CD14-positive monocyte (primary cell): ENCODE measurements at regions not wholly inside any gene's neighbourhood (a gene's known extent, or its start where the extent isn't known, plus 50 kb on each side); places are given as distances from the start of the nearest gene placed in this dataset.
"Not testable (repeated sequence)": the region's sequence is repeated elsewhere in the genome, so short reads cannot be mapped to it uniquely, and the experiment has no call there.

Experiments used
- DNase-seq, 3 donors: peaks; one replicate each; pipeline ENCODE4 v3.0.0-alpha.2; 2011 to 2022
- H2AFZ ChIP-seq: 2 replicates; pipeline ENCODE4 v1.6.0; 2012; ENCODE audit warnings: mild to moderate bottlenecking, low read depth, low read length, inconsistent platforms; ENCODE audit not compliant: insufficient read depth, poor library complexity, severe bottlenecking
- H3K27ac ChIP-seq, 2 donors: 1 replicate in 1 of 2; 2 replicates in 1 of 2; pipeline ENCODE4 v1.5.1; 2012 to 2013; ENCODE audit warnings: low read length in 2 of 2, control low read depth in 1 of 2, inconsistent platforms in 1 of 2, low read depth in 1 of 2, mild to moderate bottlenecking in 1 of 2
- H3K27me3 ChIP-seq, 2 donors: one replicate each; pipeline versions ENCODE4 v1.6.0 to v1.6.1; 2011 to 2013; ENCODE audit warnings: low read length in 2 of 2; ENCODE audit not compliant: control insufficient read depth in 2 of 2, insufficient read depth in 2 of 2
- H3K36me3 ChIP-seq, 2 donors: replicated peaks in 1 of 2; 1 replicate in 1 of 2; 2 replicates in 1 of 2; pipeline versions ENCODE4 v1.5.1 to v1.6.1; 2012 to 2013; ENCODE audit warnings: low read length in 2 of 2, control low read depth in 1 of 2, inconsistent platforms in 1 of 2, mild to moderate bottlenecking in 1 of 2; ENCODE audit not compliant: insufficient read depth in 2 of 2, control insufficient read depth in 1 of 2
- H3K4me1 ChIP-seq, 2 donors: 1 replicate in 1 of 2; 2 replicates in 1 of 2; pipeline versions ENCODE4 v1.5.1 to v1.6.1; 2012 to 2013; ENCODE audit warnings: low read length in 2 of 2, control low read depth in 1 of 2, inconsistent platforms in 1 of 2, mild to moderate bottlenecking in 1 of 2, moderate library complexity in 1 of 2; ENCODE audit not compliant: insufficient read depth in 2 of 2, control insufficient read depth in 1 of 2
- H3K4me2 ChIP-seq: replicated peaks from 2 replicates; pipeline ENCODE3; 2012; ENCODE audit warnings: low read length, moderate library complexity, mild to moderate bottlenecking; ENCODE audit not compliant: poor library complexity, severe bottlenecking; ENCODE audit errors: extremely low read depth
- H3K4me3 ChIP-seq, 3 experiments: fragments of 200-600 bp in 1 of 3; sonication (generic) in 1 of 3; replicated peaks in 1 of 3; 1 replicate in 2 of 3; 2 replicates in 1 of 3; pipeline ENCODE4 v1.5.1; 2011 to 2013; ENCODE audit warnings: low read length in 3 of 3, mild to moderate bottlenecking in 3 of 3, control low read depth in 2 of 3, low read depth in 2 of 3, inconsistent platforms in 1 of 3, moderate library complexity in 1 of 3
- H3K79me2 ChIP-seq: 2 replicates; pipeline ENCODE4 v1.6.0; 2012; ENCODE audit warnings: mild to moderate bottlenecking, control low read depth, inconsistent platforms, low read length, moderate library complexity; ENCODE audit not compliant: insufficient read depth
- H3K9ac ChIP-seq: 2 replicates; pipeline ENCODE4 v1.6.0; 2017; ENCODE audit warnings: low read length, mild to moderate bottlenecking; ENCODE audit not compliant: insufficient read depth, poor library complexity, severe bottlenecking
- H3K9me3 ChIP-seq, 2 donors: replicated peaks in 1 of 2; 1 replicate in 1 of 2; 2 replicates in 1 of 2; pipeline versions ENCODE4 v1.5.1 to v1.6.1; 2012 to 2013; ENCODE audit warnings: low read length in 2 of 2, control low read depth in 1 of 2; ENCODE audit not compliant: control insufficient read depth in 1 of 2, insufficient read depth in 1 of 2
- H4K20me1 ChIP-seq: 2 replicates; pipeline ENCODE4 v1.6.0; 2012; ENCODE audit warnings: mild to moderate bottlenecking, low read length, control low read depth, moderate library complexity; ENCODE audit not compliant: insufficient read depth
- H3K27ac Mint-ChIP-seq, 7 donors: one replicate each; pipeline ENCODE4 v1.8.0; 2020; ENCODE audit warnings: mild to moderate bottlenecking in 7 of 7, mixed read lengths in 7 of 7, moderate library complexity in 6 of 7, inconsistent platforms in 2 of 7
- H3K27me3 Mint-ChIP-seq, 3 donors: one replicate each; pipeline ENCODE4 v1.8.0; 2021 to 2022; ENCODE audit warnings: low read depth in 3 of 3, mild to moderate bottlenecking in 3 of 3, mixed read lengths in 3 of 3, moderate library complexity in 3 of 3, inconsistent platforms in 1 of 3
- H3K36me3 Mint-ChIP-seq, 2 donors: one replicate each; pipeline ENCODE4 v1.8.0; 2020; ENCODE audit warnings: mixed read lengths in 2 of 2, inconsistent platforms in 1 of 2, mild to moderate bottlenecking in 1 of 2
- H3K4me1 Mint-ChIP-seq: one replicate; pipeline ENCODE4 v1.8.0; 2020; ENCODE audit warnings: mild to moderate bottlenecking, mixed read lengths
- H3K4me3 Mint-ChIP-seq, 2 donors: one replicate each; pipeline ENCODE4 v1.8.0; 2020; ENCODE audit warnings: mild to moderate bottlenecking in 2 of 2, mixed read lengths in 2 of 2, moderate library complexity in 1 of 2
- H3K9me3 Mint-ChIP-seq, 7 donors: one replicate each; pipeline ENCODE4 v1.8.0; 2020 to 2022; ENCODE audit warnings: mixed read lengths in 7 of 7, mild to moderate bottlenecking in 6 of 7, moderate library complexity in 6 of 7, inconsistent platforms in 2 of 7
- WGBS: methylation state at CpG from one replicate; pipeline ENCODE4 v1.1.5; 2013; ENCODE audit warnings: missing lambda C conversion rate; ENCODE audit not compliant: insufficient coverage; 5-methylcytosine and 5-hydroxymethylcytosine counted together
- intact Hi-C, 2 donors: fragments of 100-400 bp; cut with micrococcal nuclease; formaldehyde crosslinking; loops; one replicate each; pipeline versions ENCODE4 v1.15.0 to v1.15.1; 2023
- TF ChIP-seq, protein P1 (sequence below): fragments of 200-600 bp; IDR thresholded peaks from one replicate; pipeline ENCODE4 v1.8.0; 2022; ENCODE audit warnings: antibody characterized with exemption, mild to moderate bottlenecking

GRCh38 chrX:95539041-95539440 is 1145.6 kb upstream of the DIAPH2 start:
- H3K27ac ChIP-seq, result no peak overlapping the region
- H3K27me3 ChIP-seq, result no peaks in the 10 kb centered on the region
- Mint-ChIP-seq H3K27ac (no peak overlapping the region), H3K4me1 (no peaks in the 10 kb centered on the region), H3K27me3 (no peaks in the 10 kb centered on the region), H3K36me3 (no peaks in the 10 kb centered on the region), H3K9me3 (peaks cover 0 to 4% (median 0%) of the 10 kb centered on the region in 7 donors), H3K4me3 (no peak overlapping the region)
- no peaks in the 10 kb centered on the region for H4K20me1 ChIP-seq
- intact Hi-C loops, result no loop called here
- H3K4me1 ChIP-seq, result no peaks in the 10 kb centered on the region
- no peak overlapping the region for H3K9ac ChIP-seq
- H3K79me2 ChIP-seq, result no peaks in the 10 kb centered on the region
- no peak overlapping the region for H3K4me3 ChIP-seq
- H3K9me3 ChIP-seq, result no peaks in the 10 kb centered on the region
- H3K4me2 ChIP-seq, result no peak overlapping the region
- DNase-seq, result no peak
- 100% methylated on average over 1 of the region's 3 CpGs for WGBS
- H2AFZ ChIP-seq, result no peak overlapping the region
- TF ChIP-seq, protein P1, sequence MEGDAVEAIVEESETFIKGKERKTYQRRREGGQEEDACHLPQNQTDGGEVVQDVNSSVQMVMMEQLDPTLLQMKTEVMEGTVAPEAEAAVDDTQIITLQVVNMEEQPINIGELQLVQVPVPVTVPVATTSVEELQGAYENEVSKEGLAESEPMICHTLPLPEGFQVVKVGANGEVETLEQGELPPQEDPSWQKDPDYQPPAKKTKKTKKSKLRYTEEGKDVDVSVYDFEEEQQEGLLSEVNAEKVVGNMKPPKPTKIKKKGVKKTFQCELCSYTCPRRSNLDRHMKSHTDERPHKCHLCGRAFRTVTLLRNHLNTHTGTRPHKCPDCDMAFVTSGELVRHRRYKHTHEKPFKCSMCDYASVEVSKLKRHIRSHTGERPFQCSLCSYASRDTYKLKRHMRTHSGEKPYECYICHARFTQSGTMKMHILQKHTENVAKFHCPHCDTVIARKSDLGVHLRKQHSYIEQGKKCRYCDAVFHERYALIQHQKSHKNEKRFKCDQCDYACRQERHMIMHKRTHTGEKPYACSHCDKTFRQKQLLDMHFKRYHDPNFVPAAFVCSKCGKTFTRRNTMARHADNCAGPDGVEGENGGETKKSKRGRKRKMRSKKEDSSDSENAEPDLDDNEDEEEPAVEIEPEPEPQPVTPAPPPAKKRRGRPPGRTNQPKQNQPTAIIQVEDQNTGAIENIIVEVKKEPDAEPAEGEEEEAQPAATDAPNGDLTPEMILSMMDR, result no peak
- H3K36me3 ChIP-seq, result no peaks in the 10 kb centered on the region

DNA sequence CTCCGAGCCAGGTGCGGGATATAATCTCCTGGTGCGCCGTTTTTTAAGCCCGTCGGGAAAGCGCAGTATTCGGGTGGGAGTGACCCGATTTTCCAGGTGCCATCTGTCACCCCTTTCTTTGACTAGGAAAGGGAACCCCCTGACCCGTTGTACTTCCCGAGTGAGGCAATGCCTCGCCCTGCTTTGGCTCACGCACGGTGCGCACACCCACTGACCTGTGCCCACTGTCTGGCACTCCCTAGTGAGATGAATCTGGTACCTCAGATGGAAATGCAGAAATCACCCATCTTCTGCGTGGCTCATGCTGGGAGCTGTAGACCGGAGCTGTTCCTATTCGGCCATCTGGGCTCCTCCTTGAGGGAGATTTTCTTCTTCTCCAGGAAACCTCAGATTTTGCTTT is 1135.1 kb upstream of the DIAPH2 start:
- H3K4me1 ChIP-seq, H3K4me3 Mint-ChIP-seq, H2AFZ ChIP-seq, H3K4me1 Mint-ChIP-seq, H3K27ac ChIP-seq, DNase-seq, H3K36me3 ChIP-seq, H3K27me3 ChIP-seq, H3K36me3 Mint-ChIP-seq, H3K27me3 Mint-ChIP-seq, H3K9ac ChIP-seq, H3K9me3 Mint-ChIP-seq, H3K79me2 ChIP-seq, H3K9me3 ChIP-seq, H4K20me1 ChIP-seq, H3K27ac Mint-ChIP-seq, H3K4me3 ChIP-seq, intact Hi-C loops, H3K4me2 ChIP-seq: not testable (repeated sequence)
- WGBS, result no CpG with 5 or more reads among the region's 18 CpGs
